Endothelial cell (in vitro differentiated cells): ENCODE measurements at regions not wholly inside any gene's neighbourhood (a gene's known extent, or its start where the extent isn't known, plus 50 kb on each side); places are given as distances from the start of the nearest gene placed in this dataset.

Experiments used
- DNase-seq: peaks from one replicate; pipeline ENCODE4 v3.0.0; 2021; ENCODE audit warnings: low spot score
- H3K27ac Mint-ChIP-seq: one replicate; pipeline ENCODE4 v1.8.0; 2021; ENCODE audit warnings: mixed read lengths, inconsistent platforms; ENCODE audit not compliant: unreplicated experiment
- H3K27me3 Mint-ChIP-seq: one replicate; pipeline ENCODE4 v1.8.0; 2021; ENCODE audit warnings: mild to moderate bottlenecking, moderate library complexity, mixed read lengths, inconsistent platforms; ENCODE audit not compliant: unreplicated experiment
- H3K36me3 Mint-ChIP-seq: one replicate; pipeline ENCODE4 v1.8.0; 2021; ENCODE audit warnings: mild to moderate bottlenecking, low read depth, mixed read lengths, inconsistent platforms; ENCODE audit not compliant: unreplicated experiment
- H3K4me1 Mint-ChIP-seq: one replicate; pipeline ENCODE4 v1.8.0; 2021; ENCODE audit warnings: mild to moderate bottlenecking, mixed read lengths, inconsistent platforms; ENCODE audit not compliant: unreplicated experiment
- H3K4me3 Mint-ChIP-seq: one replicate; pipeline ENCODE4 v1.8.0; 2021; ENCODE audit warnings: mild to moderate bottlenecking, mixed read lengths, inconsistent platforms; ENCODE audit not compliant: unreplicated experiment
- H3K9me3 Mint-ChIP-seq: one replicate; pipeline ENCODE4 v1.8.0; 2021; ENCODE audit warnings: mixed read lengths, inconsistent platforms; ENCODE audit not compliant: unreplicated experiment
- TF ChIP-seq, protein P1 (sequence below): fragments of 200-600 bp; sonication (generic); IDR thresholded peaks from one replicate; pipeline ENCODE4 v1.5.0; 2021; ENCODE audit warnings: antibody characterized with exemption; ENCODE audit not compliant: unreplicated experiment

DNA sequence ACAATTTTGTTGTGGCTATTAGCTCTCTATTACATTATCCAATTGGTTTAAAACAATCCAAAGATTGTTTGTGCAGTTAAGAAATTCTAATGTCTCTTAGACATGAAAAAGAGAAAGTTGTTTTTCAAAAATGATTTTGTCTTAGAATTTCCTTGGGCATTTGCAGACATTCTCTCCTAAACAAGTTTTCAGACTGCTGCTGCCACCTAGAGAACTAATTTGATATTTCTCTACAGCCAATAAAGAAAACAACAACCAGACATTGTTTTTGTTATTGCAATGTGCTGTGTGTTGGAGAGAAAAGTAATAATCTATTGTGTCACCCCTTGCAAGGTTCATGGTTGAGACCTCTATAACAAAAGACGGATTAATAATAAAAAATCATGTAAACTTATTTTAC is 119.0 kb upstream of the SYT4 start:
- no peak overlapping the region for H3K4me3 Mint-ChIP-seq
- H3K9me3 Mint-ChIP-seq, result no peaks in the 10 kb centered on the region
- no peak overlapping the region for H3K27ac Mint-ChIP-seq
- no peaks in the 10 kb centered on the region for H3K27me3 Mint-ChIP-seq
- H3K4me1 Mint-ChIP-seq, result no peaks in the 10 kb centered on the region
- peak; percentile 13 for DNase-seq
- TF ChIP-seq, protein P1, sequence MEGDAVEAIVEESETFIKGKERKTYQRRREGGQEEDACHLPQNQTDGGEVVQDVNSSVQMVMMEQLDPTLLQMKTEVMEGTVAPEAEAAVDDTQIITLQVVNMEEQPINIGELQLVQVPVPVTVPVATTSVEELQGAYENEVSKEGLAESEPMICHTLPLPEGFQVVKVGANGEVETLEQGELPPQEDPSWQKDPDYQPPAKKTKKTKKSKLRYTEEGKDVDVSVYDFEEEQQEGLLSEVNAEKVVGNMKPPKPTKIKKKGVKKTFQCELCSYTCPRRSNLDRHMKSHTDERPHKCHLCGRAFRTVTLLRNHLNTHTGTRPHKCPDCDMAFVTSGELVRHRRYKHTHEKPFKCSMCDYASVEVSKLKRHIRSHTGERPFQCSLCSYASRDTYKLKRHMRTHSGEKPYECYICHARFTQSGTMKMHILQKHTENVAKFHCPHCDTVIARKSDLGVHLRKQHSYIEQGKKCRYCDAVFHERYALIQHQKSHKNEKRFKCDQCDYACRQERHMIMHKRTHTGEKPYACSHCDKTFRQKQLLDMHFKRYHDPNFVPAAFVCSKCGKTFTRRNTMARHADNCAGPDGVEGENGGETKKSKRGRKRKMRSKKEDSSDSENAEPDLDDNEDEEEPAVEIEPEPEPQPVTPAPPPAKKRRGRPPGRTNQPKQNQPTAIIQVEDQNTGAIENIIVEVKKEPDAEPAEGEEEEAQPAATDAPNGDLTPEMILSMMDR, result peak; percentile 43
- H3K36me3 Mint-ChIP-seq, result no peaks in the 10 kb centered on the region

- Mint-ChIP-seq H3K27me3 (no peaks in the 10 kb centered on the region), H3K4me3 (no peak overlapping the region), H3K4me1 (no peaks in the 10 kb centered on the region), H3K9me3 (no peaks in the 10 kb centered on the region), H3K27ac (no peak overlapping the region), H3K36me3 (no peaks in the 10 kb centered on the region)
- TF ChIP-seq, protein P1, result no peak
- no peak for DNase-seq
These were observed 121.3 kb upstream of the SYT4 start for GRCh38 chr18:43398601-43399000.

- no peaks in the 10 kb centered on the region for H3K9me3 Mint-ChIP-seq
- TF ChIP-seq, protein P1, result no peak
- H3K27me3 Mint-ChIP-seq, result no peaks in the 10 kb centered on the region
These were observed 127.8 kb upstream of the SYT4 start for GRCh38 chr18:43405097-43405496.

GRCh38 chr18:43414006-43414405 is 136.7 kb upstream of the SYT4 start:
- no peaks in the 10 kb centered on the region for H3K4me1 Mint-ChIP-seq

More at GRCh38 chr18:43405097-43405496, 127.8 kb upstream of the SYT4 start:
- no peak for DNase-seq
- Mint-ChIP-seq H3K36me3 (no peaks in the 10 kb centered on the region), H3K27ac (no peak overlapping the region), H3K4me1 (no peaks in the 10 kb centered on the region), H3K4me3 (no peak overlapping the region)

DNA sequence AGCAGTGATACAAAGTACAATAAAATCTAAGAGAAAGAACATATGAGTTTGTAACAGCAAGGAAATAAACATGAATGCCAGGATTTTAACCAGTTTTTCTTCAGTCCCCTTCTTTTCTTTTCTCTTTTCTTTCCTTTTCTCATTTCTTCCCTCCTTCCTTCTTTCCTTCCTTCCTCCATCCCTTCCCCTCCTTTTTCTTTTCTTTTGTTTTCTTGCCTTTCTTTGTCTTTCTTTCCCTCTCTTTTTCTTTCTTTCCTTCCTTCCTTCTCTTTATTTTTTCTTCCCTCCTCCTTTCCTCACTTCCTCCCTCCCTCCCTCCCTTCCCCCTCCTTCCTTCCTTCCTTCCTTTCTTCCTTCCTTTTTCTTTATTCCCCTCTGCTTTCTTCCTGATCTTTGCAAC is 142.8 kb upstream of the SYT4 start:
- no peak for DNase-seq
- TF ChIP-seq, protein P1, result no peak
- H3K4me3 Mint-ChIP-seq, result no peak overlapping the region
- H3K4me1 Mint-ChIP-seq, result no peaks in the 10 kb centered on the region
- no peak overlapping the region for H3K27ac Mint-ChIP-seq
- no peaks in the 10 kb centered on the region for H3K9me3 Mint-ChIP-seq
- no peaks in the 10 kb centered on the region for H3K36me3 Mint-ChIP-seq
- no peaks in the 10 kb centered on the region for H3K27me3 Mint-ChIP-seq

More at GRCh38 chr18:43414006-43414405, 136.7 kb upstream of the SYT4 start:
- Mint-ChIP-seq H3K27ac (no peak overlapping the region), H3K4me3 (no peak overlapping the region), H3K36me3 (no peaks in the 10 kb centered on the region), H3K27me3 (no peaks in the 10 kb centered on the region), H3K9me3 (no peaks in the 10 kb centered on the region)
- no peak for DNase-seq
- TF ChIP-seq, protein P1, result no peak
